ENCODE measurements at regions not wholly inside any gene's neighbourhood (a gene's known extent, or its start where the extent isn't known, plus 50 kb on each side); places are given as distances from the start of the nearest gene placed in this dataset.

DNA sequence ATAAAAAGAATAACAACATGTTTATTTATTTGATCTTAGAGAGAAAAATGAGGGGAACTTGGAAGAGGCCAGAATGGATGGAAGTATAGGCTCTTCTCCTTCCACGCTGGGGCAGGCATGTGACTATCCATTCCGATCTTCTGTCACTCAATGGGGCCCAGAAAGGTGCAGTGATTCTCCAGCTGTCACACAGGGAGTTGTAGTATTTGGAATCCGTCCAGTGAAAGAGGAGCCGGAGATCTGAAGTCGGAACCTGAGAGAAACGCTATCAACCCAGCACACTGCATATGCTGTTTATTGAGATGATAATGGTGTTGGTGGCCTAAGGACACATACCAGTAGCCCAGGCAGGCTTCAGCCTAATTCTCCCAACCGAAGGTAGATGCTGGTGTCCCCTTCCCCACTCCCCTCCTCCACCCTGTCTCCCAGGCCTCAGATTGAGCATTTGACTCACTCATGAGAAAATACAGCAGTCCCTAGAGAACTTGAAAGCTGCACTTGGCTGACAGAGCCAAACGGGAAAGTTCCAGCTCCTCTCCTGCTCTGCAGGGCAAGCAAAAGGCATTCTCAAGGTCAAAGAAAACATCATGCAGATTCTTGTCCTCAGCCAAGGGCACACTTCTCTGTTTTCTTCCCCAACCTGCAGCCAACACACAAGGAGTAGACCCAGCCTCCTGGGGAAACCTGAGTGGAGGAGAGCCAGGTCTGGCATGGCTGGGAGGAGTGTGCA, 100.4 kb downstream of the IRF2BPL start:
- TF ChIP-seq POLR2A (IDR thresholded peaks at IDR 0.05; ENCODE audit: low read length), result no peak
- no peak for TF ChIP-seq GATA1 (IDR thresholded peaks at IDR 0.05; ENCODE audit: low read depth, low read length)

All from erythroblast (primary cell).